ENCODE measurements at regions not wholly inside any gene's neighbourhood (a gene's known extent, or its start where the extent isn't known, plus 50 kb on each side); places are given as distances from the start of the nearest gene placed in this dataset.

DNA sequence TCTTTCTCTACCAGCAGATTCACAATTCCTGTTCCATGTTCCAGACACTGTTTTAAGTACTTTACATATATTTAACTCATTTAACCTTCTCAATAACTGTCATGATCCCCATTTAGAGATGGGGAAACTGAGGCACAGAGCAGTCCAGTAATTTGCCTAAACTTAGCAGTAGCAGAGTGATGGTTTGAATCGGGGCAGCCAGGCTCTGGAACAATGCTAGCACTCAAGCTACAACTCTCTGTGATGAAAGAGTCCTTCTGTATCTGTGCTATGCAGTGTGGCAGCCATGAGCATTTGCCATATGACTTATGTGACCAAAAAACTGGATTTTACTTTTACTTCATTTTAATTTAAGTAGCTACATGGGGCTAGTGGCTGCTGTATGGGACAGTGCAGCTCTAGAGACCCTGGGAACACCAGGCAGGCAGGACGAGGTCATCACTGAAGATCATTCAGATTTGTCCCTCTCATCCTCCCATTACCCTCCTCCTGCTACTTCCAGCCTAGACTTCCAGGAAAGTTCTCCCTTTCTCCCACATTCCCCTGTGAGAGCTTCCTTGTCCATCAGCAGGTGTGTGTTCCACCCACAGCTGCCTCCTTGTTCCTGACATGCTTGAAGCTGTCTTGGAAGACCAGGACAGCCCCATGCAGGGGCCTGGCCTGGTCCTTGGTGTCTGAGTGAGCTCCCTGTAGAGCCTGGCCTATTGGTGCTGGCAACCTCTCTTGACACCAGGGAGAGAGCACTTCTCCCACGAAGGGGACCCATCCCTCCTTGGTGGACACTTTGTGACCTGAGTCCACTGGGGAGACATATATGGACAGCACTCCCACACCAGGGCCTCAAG, 157.0 kb downstream of the MRPL14 start:
- TF ChIP-seq, protein P1, sequence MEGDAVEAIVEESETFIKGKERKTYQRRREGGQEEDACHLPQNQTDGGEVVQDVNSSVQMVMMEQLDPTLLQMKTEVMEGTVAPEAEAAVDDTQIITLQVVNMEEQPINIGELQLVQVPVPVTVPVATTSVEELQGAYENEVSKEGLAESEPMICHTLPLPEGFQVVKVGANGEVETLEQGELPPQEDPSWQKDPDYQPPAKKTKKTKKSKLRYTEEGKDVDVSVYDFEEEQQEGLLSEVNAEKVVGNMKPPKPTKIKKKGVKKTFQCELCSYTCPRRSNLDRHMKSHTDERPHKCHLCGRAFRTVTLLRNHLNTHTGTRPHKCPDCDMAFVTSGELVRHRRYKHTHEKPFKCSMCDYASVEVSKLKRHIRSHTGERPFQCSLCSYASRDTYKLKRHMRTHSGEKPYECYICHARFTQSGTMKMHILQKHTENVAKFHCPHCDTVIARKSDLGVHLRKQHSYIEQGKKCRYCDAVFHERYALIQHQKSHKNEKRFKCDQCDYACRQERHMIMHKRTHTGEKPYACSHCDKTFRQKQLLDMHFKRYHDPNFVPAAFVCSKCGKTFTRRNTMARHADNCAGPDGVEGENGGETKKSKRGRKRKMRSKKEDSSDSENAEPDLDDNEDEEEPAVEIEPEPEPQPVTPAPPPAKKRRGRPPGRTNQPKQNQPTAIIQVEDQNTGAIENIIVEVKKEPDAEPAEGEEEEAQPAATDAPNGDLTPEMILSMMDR (conservative IDR thresholded peaks at IDR 0.05; ENCODE audit: low read length), result no peak
- TF ChIP-seq EZH2phosphoT487 (IDR thresholded peaks at IDR 0.05; ENCODE audit: borderline replicate concordance), result no peak
